ENCODE measurements at regions not wholly inside any gene's neighbourhood (a gene's known extent, or its start where the extent isn't known, plus 50 kb on each side); places are given as distances from the start of the nearest gene placed in this dataset.

GRCh38 chr6:63502156-63502555, 70.1 kb upstream of the LOC128125822 start:
- TF ChIP-seq CTCF (IDR thresholded peaks at IDR 0.05; ENCODE audit: insufficient read depth, low read length, poor library complexity, severe bottlenecking), result no peak
- Histone ChIP-seq H3K27me3 (replicated peaks; ENCODE audit: control insufficient read depth, insufficient read depth, low read length) (no peaks in the 10 kb centered on the region), H3K4me3 (replicated peaks; ENCODE audit: low read depth, low read length) (no peak overlapping the region), H3K36me3 (ENCODE audit: control insufficient read depth, insufficient read depth, low read length) (no peaks in the 10 kb centered on the region)
- DNase-seq (ENCODE audit: extremely low read depth, insufficient read length), result no peak

- H3K36me3 ChIP-seq (ENCODE audit: control insufficient read depth, insufficient read depth, low read length), result no peaks in the 10 kb centered on the region
- no peak for TF ChIP-seq CTCF (IDR thresholded peaks at IDR 0.05; ENCODE audit: insufficient read depth, low read length, poor library complexity, severe bottlenecking)
- no peak for DNase-seq (ENCODE audit: extremely low read depth, insufficient read length)
Observed at GRCh38 chr6:63503199-63503598, 69.1 kb upstream of the LOC128125822 start.

GRCh38 chr6:63504777-63505384, 67.4 kb upstream of the LOC128125822 start:
- no peaks in the 10 kb centered on the region for H3K36me3 ChIP-seq (ENCODE audit: control insufficient read depth, insufficient read depth, low read length)
- DNase-seq (ENCODE audit: extremely low read depth, insufficient read length), result peak; percentile 74
- no peak for TF ChIP-seq CTCF (IDR thresholded peaks at IDR 0.05; ENCODE audit: insufficient read depth, low read length, poor library complexity, severe bottlenecking)
- H3K4me3 ChIP-seq (replicated peaks; ENCODE audit: low read depth, low read length), result no peak overlapping the region
- H3K27me3 ChIP-seq (replicated peaks; ENCODE audit: control insufficient read depth, insufficient read depth, low read length), result no peaks in the 10 kb centered on the region

More at GRCh38 chr6:63503199-63503598, 69.1 kb upstream of the LOC128125822 start:
- no peak overlapping the region for H3K4me3 ChIP-seq (replicated peaks; ENCODE audit: low read depth, low read length)
- H3K27me3 ChIP-seq (replicated peaks; ENCODE audit: control insufficient read depth, insufficient read depth, low read length), result no peaks in the 10 kb centered on the region

- Histone ChIP-seq H3K36me3 (ENCODE audit: control insufficient read depth, insufficient read depth, low read length) (no peaks in the 10 kb centered on the region), H3K27me3 (replicated peaks; ENCODE audit: control insufficient read depth, insufficient read depth, low read length) (no peaks in the 10 kb centered on the region), H3K4me3 (replicated peaks; ENCODE audit: low read depth, low read length) (no peak overlapping the region)
- no peak for DNase-seq (ENCODE audit: extremely low read depth, insufficient read length)
- TF ChIP-seq CTCF (IDR thresholded peaks at IDR 0.05; ENCODE audit: insufficient read depth, low read length, poor library complexity, severe bottlenecking), result no peak
Observed at GRCh38 chr6:63507096-63507495, 65.2 kb upstream of the LOC128125822 start.

GRCh38 chr6:63509652-63510352, 62.5 kb upstream of the LOC128125822 start:
- no peak for TF ChIP-seq CTCF (IDR thresholded peaks at IDR 0.05; ENCODE audit: insufficient read depth, low read length, poor library complexity, severe bottlenecking)
- DNase-seq (ENCODE audit: extremely low read depth, insufficient read length), result no peak
- Histone ChIP-seq H3K36me3 (ENCODE audit: control insufficient read depth, insufficient read depth, low read length) (no peaks in the 10 kb centered on the region), H3K4me3 (replicated peaks; ENCODE audit: low read depth, low read length) (no peak overlapping the region), H3K27me3 (replicated peaks; ENCODE audit: control insufficient read depth, insufficient read depth, low read length) (no peaks in the 10 kb centered on the region)
